ENCODE measurements at regions not wholly inside any gene's neighbourhood (a gene's known extent, or its start where the extent isn't known, plus 50 kb on each side); places are given as distances from the start of the nearest gene placed in this dataset.

GRCh38 chr2:611519-611918, 65.7 kb downstream of the TMEM18 start:
- peak overlapping the region; percentile 55 for H4K8ac ChIP-seq (ENCODE audit: low read depth, low read length)
- H3K4ac ChIP-seq (ENCODE audit: low read length), result no peak overlapping the region
- no CpG with 5 or more reads among the region's 5 CpGs for WGBS, 2 donors (ENCODE audit: extremely low coverage in 2 of 2, insufficient read length in 2 of 2, insufficient replicate concordance in 1 of 2)
- H2AK5ac ChIP-seq (ENCODE audit: low read depth, low read length), result no peak overlapping the region
- H2BK120ac ChIP-seq (ENCODE audit: low read depth, low read length), result no peak overlapping the region
- no peak overlapping the region for H2BK5ac ChIP-seq (ENCODE audit: low read length)
- no peak overlapping the region for H3K4me2 ChIP-seq (ENCODE audit: insufficient read depth, low read length, poor library complexity, severe bottlenecking)
- H3K9me3 ChIP-seq (replicated peaks in 1 of 2; ENCODE audit: control insufficient read depth in 2 of 2, insufficient read depth in 1 of 2, low read depth in 1 of 2, low read length in 2 of 2), result no peaks in the 10 kb centered on the region
- no peak overlapping the region for H3K4me3 ChIP-seq (ENCODE audit: low read length in 2 of 2)
- no peak overlapping the region for H4K91ac ChIP-seq (ENCODE audit: low read depth, low read length, poor library complexity)
- H2BK15ac ChIP-seq (ENCODE audit: low read length), result no peak overlapping the region
- no peak overlapping the region for H3K14ac ChIP-seq (ENCODE audit: low read length)
- no peak overlapping the region for H3K27ac ChIP-seq (replicated peaks; ENCODE audit: low read length)
- no peak overlapping the region for H2BK12ac ChIP-seq (ENCODE audit: low read length)
- H2AFZ ChIP-seq (ENCODE audit: low read length), result no peak overlapping the region
- H3K79me1 ChIP-seq (ENCODE audit: low read depth, low read length), result no peaks in the 10 kb centered on the region
- H3K18ac ChIP-seq (ENCODE audit: low read length), result no peak overlapping the region
- peaks cover 0 to 13% (median 0%) of the 10 kb centered on the region in 3 experiments for H3K27me3 ChIP-seq (ENCODE audit: control insufficient read depth in 3 of 3, insufficient read depth in 3 of 3, low read depth in 1 of 3, low read length in 3 of 3)
- no peak overlapping the region for H3K23ac ChIP-seq (ENCODE audit: low read depth, low read length, poor library complexity)
- no peaks in the 10 kb centered on the region for H3K36me3 ChIP-seq (replicated peaks in 1 of 2; ENCODE audit: control insufficient read depth in 2 of 2, insufficient read depth in 2 of 2, low read length in 2 of 2)
- no peak for DNase-seq (ENCODE audit: low spot score)
- peaks cover 0 to 4% of the 10 kb centered on the region in 2 donors for H3K4me1 ChIP-seq (ENCODE audit: control insufficient read depth in 2 of 2, insufficient read depth in 1 of 2, low read depth in 1 of 2, low read length in 2 of 2)
- no peak overlapping the region for H3K9ac ChIP-seq (ENCODE audit: low read depth, low read length, poor library complexity)

GRCh38 chr2:610491-610890, 66.7 kb downstream of the TMEM18 start:
- H3K9me3 ChIP-seq (replicated peaks in 1 of 2; ENCODE audit: control insufficient read depth in 2 of 2, insufficient read depth in 1 of 2, low read depth in 1 of 2, low read length in 2 of 2), result no peaks in the 10 kb centered on the region
- H3K4me1 ChIP-seq (ENCODE audit: control insufficient read depth in 2 of 2, insufficient read depth in 1 of 2, low read depth in 1 of 2, low read length in 2 of 2), result peaks cover 0 to 4% of the 10 kb centered on the region in 2 donors
- no peak overlapping the region for H3K23ac ChIP-seq (ENCODE audit: low read depth, low read length, poor library complexity)
- H2BK5ac ChIP-seq (ENCODE audit: low read length), result no peak overlapping the region
- no peak overlapping the region for H2AFZ ChIP-seq (ENCODE audit: low read length)
- no peak overlapping the region for H2BK12ac ChIP-seq (ENCODE audit: low read length)
- H3K9ac ChIP-seq (ENCODE audit: low read depth, low read length, poor library complexity), result no peak overlapping the region
- no peak overlapping the region for H3K4ac ChIP-seq (ENCODE audit: low read length)
- no peaks in the 10 kb centered on the region for H3K36me3 ChIP-seq (replicated peaks in 1 of 2; ENCODE audit: control insufficient read depth in 2 of 2, insufficient read depth in 2 of 2, low read length in 2 of 2)
- H3K4me3 ChIP-seq (ENCODE audit: low read length in 2 of 2), result no peak overlapping the region
- H2BK15ac ChIP-seq (ENCODE audit: low read length), result no peak overlapping the region
- no peak overlapping the region for H4K8ac ChIP-seq (ENCODE audit: low read depth, low read length)
- H3K14ac ChIP-seq (ENCODE audit: low read length), result no peak overlapping the region
- DNase-seq (ENCODE audit: low spot score), result no peak
- H3K18ac ChIP-seq (ENCODE audit: low read length), result no peak overlapping the region
- H4K91ac ChIP-seq (ENCODE audit: low read depth, low read length, poor library complexity), result no peak overlapping the region
- H3K27me3 ChIP-seq (ENCODE audit: control insufficient read depth in 3 of 3, insufficient read depth in 3 of 3, low read depth in 1 of 3, low read length in 3 of 3), result peaks cover 0 to 13% (median 0%) of the 10 kb centered on the region in 3 experiments
- WGBS, 2 donors (ENCODE audit: extremely low coverage in 2 of 2, insufficient read length in 2 of 2, insufficient replicate concordance in 1 of 2), result no CpG with 5 or more reads among the region's 3 CpGs
- H2AK5ac ChIP-seq (ENCODE audit: low read depth, low read length), result peak overlapping the region; percentile 26
- no peak overlapping the region for H3K4me2 ChIP-seq (ENCODE audit: insufficient read depth, low read length, poor library complexity, severe bottlenecking)
- no peaks in the 10 kb centered on the region for H3K79me1 ChIP-seq (ENCODE audit: low read depth, low read length)
- no peak overlapping the region for H2BK120ac ChIP-seq (ENCODE audit: low read depth, low read length)
- H3K27ac ChIP-seq (replicated peaks; ENCODE audit: low read length), result no peak overlapping the region

GRCh38 chr2:609881-610280, 67.3 kb downstream of the TMEM18 start:
- H3K4me1 ChIP-seq (ENCODE audit: control insufficient read depth in 2 of 2, insufficient read depth in 1 of 2, low read depth in 1 of 2, low read length in 2 of 2), result peaks cover 0 to 4% of the 10 kb centered on the region in 2 donors
- no peak overlapping the region for H4K91ac ChIP-seq (ENCODE audit: low read depth, low read length, poor library complexity)
- H2AK5ac ChIP-seq (ENCODE audit: low read depth, low read length), result peak overlapping the region; percentile 26
- no peak overlapping the region for H3K27ac ChIP-seq (replicated peaks; ENCODE audit: low read length)
- no peak overlapping the region for H3K14ac ChIP-seq (ENCODE audit: low read length)
- H2AFZ ChIP-seq (ENCODE audit: low read length), result no peak overlapping the region
- H2BK5ac ChIP-seq (ENCODE audit: low read length), result no peak overlapping the region
- H3K4ac ChIP-seq (ENCODE audit: low read length), result no peak overlapping the region
- no peak overlapping the region for H4K8ac ChIP-seq (ENCODE audit: low read depth, low read length)
- peak overlapping the region; percentile 60 for H3K18ac ChIP-seq (ENCODE audit: low read length)
- H3K27me3 ChIP-seq (ENCODE audit: control insufficient read depth in 3 of 3, insufficient read depth in 3 of 3, low read depth in 1 of 3, low read length in 3 of 3), result peaks cover 0 to 13% (median 0%) of the 10 kb centered on the region in 3 experiments
- no peak overlapping the region for H3K4me2 ChIP-seq (ENCODE audit: insufficient read depth, low read length, poor library complexity, severe bottlenecking)
- H2BK12ac ChIP-seq (ENCODE audit: low read length), result no peak overlapping the region
- no peak overlapping the region for H3K9ac ChIP-seq (ENCODE audit: low read depth, low read length, poor library complexity)
- no peak overlapping the region for H3K23ac ChIP-seq (ENCODE audit: low read depth, low read length, poor library complexity)
- DNase-seq (ENCODE audit: low spot score), result no peak
- WGBS, 2 donors (ENCODE audit: extremely low coverage in 2 of 2, insufficient read length in 2 of 2, insufficient replicate concordance in 1 of 2), result no CpG with 5 or more reads among the region's 8 CpGs
- peaks cover 0 to 5% of the 10 kb centered on the region in 2 donors for H3K9me3 ChIP-seq (replicated peaks in 1 of 2; ENCODE audit: control insufficient read depth in 2 of 2, insufficient read depth in 1 of 2, low read depth in 1 of 2, low read length in 2 of 2)
- peaks cover 2% of the 10 kb centered on the region for H3K79me1 ChIP-seq (ENCODE audit: low read depth, low read length)
- H2BK15ac ChIP-seq (ENCODE audit: low read length), result no peak overlapping the region
- no peak overlapping the region for H2BK120ac ChIP-seq (ENCODE audit: low read depth, low read length)
- no peaks in the 10 kb centered on the region for H3K36me3 ChIP-seq (replicated peaks in 1 of 2; ENCODE audit: control insufficient read depth in 2 of 2, insufficient read depth in 2 of 2, low read length in 2 of 2)
- H3K4me3 ChIP-seq (ENCODE audit: low read length in 2 of 2), result no peak overlapping the region

GRCh38 chr2:609449-609848, 67.8 kb downstream of the TMEM18 start:
- H2AFZ ChIP-seq (ENCODE audit: low read length), result no peak overlapping the region
- no peaks in the 10 kb centered on the region for H3K36me3 ChIP-seq (replicated peaks in 1 of 2; ENCODE audit: control insufficient read depth in 2 of 2, insufficient read depth in 2 of 2, low read length in 2 of 2)
- no peak overlapping the region for H4K91ac ChIP-seq (ENCODE audit: low read depth, low read length, poor library complexity)
- no peak for DNase-seq (ENCODE audit: low spot score)
- no peak overlapping the region for H3K9ac ChIP-seq (ENCODE audit: low read depth, low read length, poor library complexity)
- peaks cover 0 to 13% (median 0%) of the 10 kb centered on the region in 3 experiments for H3K27me3 ChIP-seq (ENCODE audit: control insufficient read depth in 3 of 3, insufficient read depth in 3 of 3, low read depth in 1 of 3, low read length in 3 of 3)
- H2BK12ac ChIP-seq (ENCODE audit: low read length), result no peak overlapping the region
- H3K18ac ChIP-seq (ENCODE audit: low read length), result no peak overlapping the region
- no peak overlapping the region for H3K4me3 ChIP-seq (ENCODE audit: low read length in 2 of 2)
- no peak overlapping the region for H3K14ac ChIP-seq (ENCODE audit: low read length)
- H3K4me2 ChIP-seq (ENCODE audit: insufficient read depth, low read length, poor library complexity, severe bottlenecking), result no peak overlapping the region
- peaks cover 2% of the 10 kb centered on the region for H3K79me1 ChIP-seq (ENCODE audit: low read depth, low read length)
- H3K9me3 ChIP-seq (replicated peaks in 1 of 2; ENCODE audit: control insufficient read depth in 2 of 2, insufficient read depth in 1 of 2, low read depth in 1 of 2, low read length in 2 of 2), result peaks cover 0 to 8% of the 10 kb centered on the region in 2 donors
- no peak overlapping the region for H4K8ac ChIP-seq (ENCODE audit: low read depth, low read length)
- H2AK5ac ChIP-seq (ENCODE audit: low read depth, low read length), result no peak overlapping the region
- peaks cover 0 to 4% of the 10 kb centered on the region in 2 donors for H3K4me1 ChIP-seq (ENCODE audit: control insufficient read depth in 2 of 2, insufficient read depth in 1 of 2, low read depth in 1 of 2, low read length in 2 of 2)
- H3K23ac ChIP-seq (ENCODE audit: low read depth, low read length, poor library complexity), result no peak overlapping the region
- H3K4ac ChIP-seq (ENCODE audit: low read length), result no peak overlapping the region
- no peak overlapping the region for H3K27ac ChIP-seq (replicated peaks; ENCODE audit: low read length)
- no peak overlapping the region for H2BK15ac ChIP-seq (ENCODE audit: low read length)
- no CpG with 5 or more reads among the region's 10 CpGs for WGBS, 2 donors (ENCODE audit: extremely low coverage in 2 of 2, insufficient read length in 2 of 2, insufficient replicate concordance in 1 of 2)
- H2BK120ac ChIP-seq (ENCODE audit: low read depth, low read length), result no peak overlapping the region
- H2BK5ac ChIP-seq (ENCODE audit: low read length), result no peak overlapping the region

Data from neuronal stem cell (in vitro differentiated cells).